GM21447 (cell line): ENCODE measurements at regions not wholly inside any gene's neighbourhood (a gene's known extent, or its start where the extent isn't known, plus 50 kb on each side); places are given as distances from the start of the nearest gene placed in this dataset.
A peak's percentile ranks its signal among the peaks of the same experiment; 100 is the strongest.

Experiments
- ATAC-seq: cut with Tn5 transposase; IDR thresholded peaks from one replicate; pipeline ENCODE4 v1.9.1; 2021; ENCODE audit not compliant: unreplicated experiment

DNA sequence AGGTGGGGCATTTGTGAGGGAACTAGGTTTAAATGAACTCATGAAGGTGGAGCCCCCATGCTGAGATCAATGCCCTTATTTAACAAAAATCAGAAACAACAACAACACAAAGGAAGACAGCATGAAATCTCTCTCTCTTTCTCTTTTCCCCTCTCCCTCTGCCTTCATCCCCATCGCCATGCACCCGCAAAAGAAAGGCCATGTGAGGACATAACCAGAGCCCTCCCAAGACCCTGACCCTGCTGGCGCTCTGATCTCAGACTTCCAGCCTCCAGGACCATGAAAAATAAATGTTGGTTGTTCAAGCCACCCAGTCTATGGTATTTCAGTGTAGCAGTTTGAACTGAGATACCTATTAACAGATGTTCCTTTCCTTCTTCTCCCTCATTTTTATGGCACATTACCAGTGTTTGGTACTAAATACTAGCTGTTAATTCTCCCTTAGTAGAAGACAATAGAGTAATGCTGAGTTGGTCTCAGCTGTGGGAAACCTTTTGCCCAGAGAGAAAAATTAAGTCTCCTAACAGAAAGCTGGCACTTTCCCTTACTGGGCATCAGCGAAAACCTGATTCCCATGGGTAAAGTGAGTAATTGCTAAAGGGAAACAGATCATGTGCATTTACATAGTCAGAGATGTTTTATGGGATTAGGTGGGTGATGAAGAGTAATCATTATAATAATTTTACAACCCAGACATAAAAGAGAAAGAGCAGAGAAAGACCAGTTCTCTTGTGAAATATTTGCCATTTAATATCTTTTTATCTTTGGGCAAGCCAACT, 264.0 kb upstream of the PLEKHG7 start:
- no peak for ATAC-seq

DNA sequence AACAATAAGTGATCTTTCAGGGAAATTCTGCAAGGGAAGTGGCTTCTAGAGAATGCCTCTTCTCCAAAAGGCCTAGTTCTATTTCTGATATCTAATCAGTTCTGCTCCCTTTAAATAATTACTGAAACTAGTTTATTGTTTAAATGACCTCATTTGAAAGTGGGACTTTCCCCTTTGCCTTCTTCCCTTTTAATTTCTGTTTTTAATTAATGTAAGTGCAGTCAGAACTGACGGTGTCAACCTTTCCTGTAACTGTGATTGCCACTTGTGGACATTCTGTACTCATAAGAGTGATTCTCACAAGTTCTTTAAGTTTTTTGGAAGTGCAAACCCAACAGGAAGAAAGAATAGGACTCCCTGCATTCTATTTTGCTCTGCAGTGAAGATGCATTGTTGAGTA, 265.3 kb upstream of the PLEKHG7 start:
- ATAC-seq: no peak

DNA sequence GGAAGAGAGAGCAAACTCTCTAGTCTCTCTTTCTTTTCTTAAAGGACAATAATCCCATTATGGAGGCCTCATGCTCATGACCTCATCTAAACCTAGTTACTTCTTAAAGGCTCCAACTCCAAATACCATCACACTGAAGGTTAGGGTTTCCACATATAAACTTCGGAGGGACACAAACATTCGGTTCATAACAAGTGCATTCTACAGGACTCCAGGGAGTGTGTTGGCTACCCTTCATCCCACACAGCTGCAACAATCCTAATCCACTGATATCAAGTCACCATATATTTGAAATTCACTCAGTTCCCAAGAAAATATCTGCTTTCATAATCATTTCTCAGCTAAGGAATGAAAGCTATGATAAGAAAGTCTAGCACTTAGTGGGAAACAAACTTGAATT, 265.9 kb upstream of the PLEKHG7 start:
- ATAC-seq: no peak

DNA sequence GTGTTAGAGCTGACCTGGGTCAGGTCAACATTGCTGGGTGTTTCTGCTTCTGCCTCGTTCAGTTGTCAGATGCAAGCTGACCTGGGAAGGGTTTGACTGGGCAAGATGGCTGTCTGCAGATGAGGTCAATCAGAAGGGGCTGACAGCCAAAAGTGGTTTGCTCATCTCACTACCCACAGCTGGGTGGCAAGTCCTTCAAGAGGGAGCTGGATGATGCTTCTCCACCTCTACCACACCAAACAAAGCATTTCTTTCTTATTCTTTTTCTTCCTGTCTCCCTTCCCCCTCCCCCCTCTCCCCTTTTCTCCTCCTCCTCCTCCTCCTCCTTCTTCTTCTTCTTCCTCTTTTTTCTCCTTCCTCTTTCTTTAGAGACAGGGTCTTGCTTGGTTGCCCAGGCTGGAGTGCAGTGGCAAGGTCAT, 268.2 kb upstream of the PLEKHG7 start:
- ATAC-seq: no peak

DNA sequence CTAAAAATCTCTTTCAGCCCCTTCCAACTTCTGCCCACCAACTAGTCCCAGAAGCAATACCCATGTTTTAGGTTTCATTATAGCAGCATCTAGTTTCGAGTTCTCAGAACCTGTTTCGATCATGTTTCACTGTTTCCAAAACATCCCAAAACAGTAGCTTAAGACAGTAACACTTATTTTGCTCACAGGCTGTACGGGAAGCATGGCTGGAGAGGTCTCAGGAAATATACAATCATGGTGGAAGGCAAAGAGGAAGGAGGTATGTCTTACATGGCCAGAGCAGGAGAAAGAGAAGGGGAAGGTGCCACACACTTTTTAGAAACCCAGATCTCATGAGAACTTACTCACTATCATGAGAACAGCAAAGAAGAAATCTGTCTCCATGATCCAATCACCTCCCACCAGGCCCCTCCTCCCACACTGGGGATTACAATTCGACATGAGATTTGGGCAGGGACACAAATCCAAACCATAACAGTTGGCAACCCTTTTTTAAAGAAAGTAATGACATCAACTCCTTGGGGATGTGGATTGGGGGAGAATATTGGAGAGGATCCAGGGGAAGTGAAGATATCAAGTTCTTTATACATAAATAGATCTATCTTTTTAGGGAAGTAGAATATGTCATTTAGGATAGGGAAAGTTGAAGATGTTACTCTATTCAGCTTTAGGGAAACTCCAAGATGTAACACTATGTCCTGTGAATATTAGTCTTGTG, 269.9 kb upstream of the PLEKHG7 start:
- peak; percentile 76 for ATAC-seq

DNA sequence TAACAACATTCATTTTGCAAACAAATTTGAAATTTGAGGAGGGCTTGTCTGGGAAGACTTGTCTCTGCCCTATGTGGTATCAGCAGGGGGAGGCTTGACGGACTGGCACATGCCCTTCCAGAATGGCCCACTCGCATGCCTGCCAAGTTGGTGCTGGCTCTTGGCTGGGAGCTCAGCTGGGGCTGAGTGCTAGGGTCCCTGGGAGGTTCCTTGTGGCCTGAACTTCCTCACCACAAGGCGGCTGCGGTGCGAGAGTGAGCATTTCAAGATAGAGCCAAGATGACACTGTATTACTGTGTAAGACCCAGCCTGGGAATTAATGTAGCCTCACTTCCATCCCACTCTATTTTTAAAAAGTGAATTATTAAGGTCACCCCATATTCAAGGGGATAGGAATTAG, 271.6 kb upstream of the PLEKHG7 start:
- ATAC-seq: peak; percentile 64

DNA sequence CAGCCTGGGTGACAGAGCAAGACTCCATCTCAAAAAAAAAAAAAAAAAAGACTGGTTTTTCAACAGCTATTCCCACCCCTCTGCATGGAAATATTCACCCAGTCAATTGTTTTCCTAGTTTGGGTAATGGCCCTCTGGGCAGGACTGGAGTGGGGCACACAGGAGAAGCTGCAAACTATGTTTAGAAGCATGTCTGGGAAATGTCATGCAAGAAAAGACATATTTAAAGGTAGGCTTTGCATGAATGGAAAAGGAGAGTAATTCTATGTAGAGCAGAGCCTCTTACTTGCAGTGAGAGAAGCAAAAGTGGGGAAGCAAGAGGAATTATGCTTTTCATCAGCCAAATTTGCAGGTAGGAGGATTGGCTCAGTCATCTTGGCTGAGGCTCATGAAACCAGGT, 276.5 kb upstream of the PLEKHG7 start:
- ATAC-seq: no peak

DNA sequence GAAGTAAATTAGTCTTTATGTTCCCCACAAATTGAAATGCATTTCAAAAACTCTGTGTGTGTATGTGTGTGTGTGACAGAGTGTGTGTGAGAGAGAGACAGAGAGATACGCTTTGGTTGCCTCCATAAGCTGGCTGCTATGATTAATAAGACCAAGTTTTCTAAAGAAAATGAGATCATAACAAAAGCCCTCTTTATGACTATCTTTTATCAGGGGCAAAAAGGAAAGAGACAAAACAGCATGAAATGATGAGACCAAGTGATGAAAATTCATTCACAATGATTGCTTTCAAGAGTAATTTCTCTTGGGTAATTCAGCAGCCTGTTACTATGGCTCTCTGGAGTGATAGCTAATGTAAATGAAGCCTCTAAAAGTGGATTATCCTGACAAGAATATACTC, 277.6 kb upstream of the PLEKHG7 start:
- ATAC-seq: no peak

DNA sequence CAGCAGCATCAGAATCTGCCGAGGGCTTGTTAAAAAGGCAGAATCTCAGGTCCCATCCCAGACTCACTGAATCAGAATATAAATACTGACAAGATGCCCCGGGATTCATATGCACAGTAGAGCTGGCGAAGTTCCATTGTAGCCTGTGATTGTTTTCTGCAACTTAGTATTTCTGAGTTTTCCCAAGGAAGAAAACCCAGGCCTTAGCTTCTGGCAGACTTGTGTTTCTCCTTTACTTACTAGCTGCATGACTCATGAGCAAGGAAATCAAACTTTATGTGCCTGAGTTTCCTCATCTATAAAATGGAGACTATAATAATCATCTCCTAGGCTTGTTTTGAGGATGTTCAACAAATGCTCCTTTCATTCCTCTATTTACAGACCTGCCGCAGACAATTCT, 278.5 kb upstream of the PLEKHG7 start:
- no peak for ATAC-seq

DNA sequence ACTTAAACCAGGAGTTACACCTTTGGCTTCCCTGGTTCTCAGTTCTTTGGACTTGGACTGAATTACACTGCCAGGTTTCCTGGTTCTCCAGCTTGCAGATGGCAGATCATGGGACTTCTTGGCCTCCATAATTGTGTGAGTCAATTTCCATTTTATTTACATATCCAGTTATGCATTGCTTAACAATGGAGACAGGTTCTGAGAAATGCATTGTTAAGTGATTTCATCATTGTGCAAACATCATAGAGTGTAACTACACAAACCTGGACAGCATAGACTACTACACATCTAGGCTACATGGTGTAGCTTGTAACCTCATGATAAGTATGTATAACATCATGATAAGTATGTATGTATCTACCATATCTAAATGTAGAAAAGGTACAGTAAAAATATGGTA, 276.1 kb upstream of the BTG1 start:
- no peak for ATAC-seq

DNA sequence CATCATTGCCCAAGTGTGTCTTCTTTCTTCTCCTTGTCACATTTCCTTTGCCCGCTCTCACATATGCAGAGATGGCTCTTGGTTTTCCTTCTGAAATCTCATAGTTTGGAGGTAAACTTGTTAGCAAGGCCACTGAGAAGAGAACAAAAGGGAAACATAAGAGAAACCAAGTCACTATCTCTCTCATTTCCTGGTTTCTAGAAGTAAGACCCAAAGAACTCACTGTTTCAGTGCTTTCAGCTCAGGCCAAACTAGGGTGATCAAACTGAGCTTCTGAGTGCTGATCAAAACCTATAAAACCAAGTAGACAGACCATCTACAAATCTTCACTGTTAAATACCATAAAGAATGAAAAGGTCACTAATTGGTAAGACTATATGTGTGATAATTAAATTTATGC, 275.4 kb upstream of the BTG1 start:
- ATAC-seq: no peak

DNA sequence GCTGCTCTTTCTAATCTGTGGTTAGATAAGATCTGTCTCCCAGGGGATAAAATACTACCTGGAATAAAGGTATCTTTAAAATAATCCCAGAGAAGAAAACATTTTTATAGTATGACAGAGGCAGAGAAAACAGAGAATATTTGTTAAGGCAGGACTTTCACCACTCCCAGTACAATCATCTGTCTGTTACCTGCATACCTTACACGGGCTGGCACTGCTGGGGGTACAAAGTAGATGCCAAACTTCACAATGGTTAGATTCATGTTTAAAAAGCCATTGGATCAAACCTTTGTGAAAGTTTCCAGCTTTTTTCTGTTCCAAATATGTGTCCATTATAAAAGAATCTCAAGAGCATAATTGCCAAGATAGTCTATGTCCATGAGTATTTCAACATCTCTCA, 273.6 kb upstream of the BTG1 start:
- ATAC-seq: no peak

DNA sequence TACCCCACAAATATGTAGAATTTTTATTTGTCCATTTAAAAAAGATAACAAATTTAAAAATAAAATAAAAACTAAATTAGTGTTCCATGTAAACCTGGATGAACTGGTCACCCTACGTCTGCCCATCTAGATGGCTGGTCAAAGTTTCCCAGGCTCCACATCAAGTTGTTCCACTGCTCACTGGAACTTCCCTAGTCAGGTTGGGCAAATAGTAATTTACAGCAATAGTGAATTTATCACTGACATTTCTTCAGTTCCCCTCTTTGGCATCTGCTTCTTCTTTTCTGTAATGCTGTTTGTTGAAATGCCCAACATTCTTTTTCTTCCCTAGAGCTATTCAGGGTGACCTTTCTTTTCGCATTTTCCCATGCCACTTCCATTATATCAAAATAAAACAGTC, 272.7 kb upstream of the BTG1 start:
- ATAC-seq: no peak

DNA sequence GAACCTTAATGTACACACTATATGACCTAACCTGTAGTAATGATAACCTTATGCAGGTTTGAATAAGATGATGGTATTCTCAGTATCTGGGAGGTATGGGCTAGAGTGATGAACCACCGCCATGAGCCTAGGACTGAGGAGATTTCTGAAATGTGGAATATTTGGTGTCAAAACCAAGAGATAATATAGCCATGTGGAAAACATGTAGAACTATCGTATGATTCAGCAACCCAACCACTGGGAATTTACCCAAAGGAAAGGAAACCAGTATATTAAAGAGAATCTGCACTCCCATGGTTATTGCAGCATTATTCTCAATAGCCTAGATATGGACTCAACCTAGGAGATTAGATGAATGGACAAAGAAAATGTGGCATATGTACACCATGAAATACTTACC, 271.7 kb upstream of the BTG1 start:
- no peak for ATAC-seq

DNA sequence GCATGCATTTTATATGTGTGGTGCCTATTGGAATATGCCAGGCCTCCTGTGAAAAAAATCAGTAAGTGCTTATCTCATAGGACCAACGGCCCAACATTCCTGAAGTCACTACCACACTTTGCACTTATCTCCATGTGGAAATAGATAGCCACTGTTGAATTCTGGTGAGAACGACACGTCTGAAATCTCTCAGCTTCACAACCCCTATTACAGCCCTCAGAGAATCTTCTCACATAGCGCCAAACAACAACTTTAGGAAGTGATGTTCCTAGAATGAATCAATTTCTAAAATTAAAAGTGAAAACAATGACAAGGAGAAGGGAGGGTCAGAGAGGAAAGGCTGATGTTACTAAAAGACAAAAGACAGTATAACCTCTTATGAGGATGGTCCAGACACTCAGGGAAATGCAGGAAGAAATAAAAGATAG, 270.8 kb upstream of the BTG1 start:
- no peak for ATAC-seq

DNA sequence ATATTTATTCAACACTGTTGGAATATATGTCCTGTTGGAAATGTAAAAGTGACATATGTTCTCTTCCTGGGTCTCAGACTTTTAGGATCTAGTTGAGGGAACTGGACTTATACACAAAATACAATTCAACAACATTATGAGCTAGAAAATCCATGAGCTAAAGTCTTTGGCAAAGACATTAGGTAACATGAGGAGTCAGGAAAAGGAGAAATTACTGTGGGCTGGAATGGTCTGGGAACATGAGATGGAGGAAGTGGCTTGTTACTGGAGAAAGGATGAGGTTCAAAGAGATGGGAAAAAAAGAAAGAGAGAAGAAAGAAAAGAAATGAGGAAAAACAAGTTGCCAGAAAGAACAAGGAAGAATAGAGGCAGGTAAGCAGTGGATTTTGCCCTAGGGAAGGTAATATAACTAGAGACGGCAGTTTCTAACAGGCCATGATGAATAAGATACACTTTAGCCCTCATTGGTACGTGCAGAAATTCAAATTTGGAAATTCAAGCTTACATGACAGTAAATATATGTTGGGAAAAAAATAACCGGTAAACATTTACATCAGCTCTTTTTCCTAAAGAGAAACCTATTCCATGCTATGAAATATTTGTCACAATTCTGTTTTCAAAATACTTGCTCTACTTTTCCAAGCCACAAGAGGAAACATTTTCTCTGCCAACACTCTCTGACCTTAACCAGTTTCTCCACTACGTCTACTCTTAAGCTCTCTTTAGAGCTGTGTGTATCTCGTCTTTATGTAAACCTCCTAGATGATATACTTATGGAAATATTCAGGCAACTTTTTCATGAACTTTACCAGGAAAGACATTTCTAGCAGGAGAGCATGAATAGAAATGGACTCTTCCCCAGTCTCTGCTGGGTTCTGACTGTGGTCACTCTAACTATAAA, 268.8 kb upstream of the BTG1 start:
- ATAC-seq: no peak

DNA sequence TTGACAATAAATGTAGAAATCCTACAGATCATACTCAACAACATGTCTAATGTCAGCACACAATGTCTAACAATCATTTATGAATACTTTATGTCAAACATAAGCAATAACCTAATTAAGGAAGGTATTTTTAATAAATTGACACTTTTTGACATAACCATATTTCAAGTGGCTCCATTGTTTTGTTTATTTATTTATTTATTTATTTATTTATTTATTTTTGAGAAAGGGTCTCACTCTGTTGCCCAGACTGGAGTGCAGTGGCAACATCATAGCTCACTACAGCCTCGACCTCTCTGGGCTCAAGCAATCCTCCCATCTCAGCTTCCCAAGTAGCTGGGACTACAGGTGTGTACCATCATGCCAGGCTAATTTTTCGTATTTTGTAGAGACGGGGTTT, 267.6 kb upstream of the BTG1 start:
- ATAC-seq: no peak

DNA sequence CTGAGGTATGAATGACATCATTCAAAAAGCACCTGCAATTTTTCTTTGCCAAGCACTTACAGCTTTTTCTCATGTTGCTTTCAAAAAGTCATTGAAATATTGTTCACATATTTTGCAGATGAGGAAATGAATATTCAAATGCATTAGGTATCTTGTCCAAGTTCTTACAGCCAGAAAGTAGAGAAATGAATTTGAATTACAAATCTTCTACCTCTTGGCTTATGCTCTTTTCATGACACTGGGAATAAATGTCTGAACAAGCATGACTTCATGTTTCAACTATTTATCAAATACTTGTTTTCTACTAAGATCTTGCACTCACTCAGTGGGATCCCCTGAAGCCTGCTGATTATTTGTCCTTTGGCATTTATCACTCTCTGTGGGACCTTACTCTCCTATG, 267.2 kb upstream of the BTG1 start:
- no peak for ATAC-seq

DNA sequence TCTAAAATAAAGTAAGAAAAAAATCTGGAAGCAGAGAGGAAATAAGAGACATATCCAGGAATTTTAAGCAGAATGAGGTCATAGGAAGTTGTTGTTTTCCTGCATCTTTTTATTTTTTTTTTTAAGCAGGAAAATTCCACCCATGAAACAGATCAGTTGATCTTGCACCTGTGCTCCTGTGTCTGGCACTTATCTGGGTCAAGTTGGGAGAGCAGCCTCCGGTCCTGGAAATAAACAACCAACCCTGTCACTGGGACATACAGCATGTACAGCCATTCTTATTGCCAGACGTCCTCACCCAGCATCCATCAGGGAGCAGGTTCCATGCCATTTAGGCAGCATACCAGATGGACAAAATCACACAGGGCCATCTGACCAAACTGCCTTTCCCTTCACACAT, 266.0 kb upstream of the BTG1 start:
- ATAC-seq: no peak

DNA sequence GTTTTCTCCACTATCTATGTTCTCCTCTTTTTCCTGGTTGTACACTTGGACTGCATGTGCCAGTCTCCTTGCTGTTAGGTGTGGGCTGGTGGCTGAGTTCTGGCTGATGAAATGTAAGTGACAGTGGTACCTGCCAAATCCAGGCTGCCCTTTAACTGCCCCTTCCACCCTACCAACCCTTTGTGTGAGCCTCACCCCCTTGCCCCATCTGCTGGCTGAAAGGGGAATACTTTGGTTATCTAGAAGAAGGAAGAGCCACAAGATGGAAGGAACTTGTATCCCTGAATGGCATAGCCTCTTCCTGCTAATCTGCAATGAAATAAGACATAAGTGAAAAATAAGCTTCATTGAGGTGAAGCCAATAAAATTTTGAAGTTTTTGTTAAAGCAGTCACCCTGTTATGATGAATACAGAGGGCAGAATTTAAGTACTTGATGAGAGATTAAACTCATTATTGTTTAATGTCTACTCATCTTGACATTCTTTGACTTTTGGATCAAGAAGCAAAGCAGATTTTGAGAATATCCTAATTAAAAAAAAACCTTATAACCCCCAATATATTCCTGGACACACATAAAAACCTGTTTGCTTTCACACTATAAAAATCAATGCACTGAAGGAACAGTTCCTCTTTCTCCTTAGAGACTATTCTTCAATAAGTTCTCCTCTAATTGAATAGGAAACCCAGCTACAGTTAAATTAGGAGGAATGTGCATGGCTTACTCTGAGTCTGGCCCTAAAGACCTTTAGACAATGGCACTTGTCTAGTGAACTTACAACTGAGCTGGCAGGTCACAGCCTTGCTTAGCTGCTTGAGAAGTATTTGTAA, 262.6 kb upstream of the BTG1 start:
- no peak for ATAC-seq
